ENCODE measurements at regions not wholly inside any gene's neighbourhood (a gene's known extent, or its start where the extent isn't known, plus 50 kb on each side); places are given as distances from the start of the nearest gene placed in this dataset.

DNA sequence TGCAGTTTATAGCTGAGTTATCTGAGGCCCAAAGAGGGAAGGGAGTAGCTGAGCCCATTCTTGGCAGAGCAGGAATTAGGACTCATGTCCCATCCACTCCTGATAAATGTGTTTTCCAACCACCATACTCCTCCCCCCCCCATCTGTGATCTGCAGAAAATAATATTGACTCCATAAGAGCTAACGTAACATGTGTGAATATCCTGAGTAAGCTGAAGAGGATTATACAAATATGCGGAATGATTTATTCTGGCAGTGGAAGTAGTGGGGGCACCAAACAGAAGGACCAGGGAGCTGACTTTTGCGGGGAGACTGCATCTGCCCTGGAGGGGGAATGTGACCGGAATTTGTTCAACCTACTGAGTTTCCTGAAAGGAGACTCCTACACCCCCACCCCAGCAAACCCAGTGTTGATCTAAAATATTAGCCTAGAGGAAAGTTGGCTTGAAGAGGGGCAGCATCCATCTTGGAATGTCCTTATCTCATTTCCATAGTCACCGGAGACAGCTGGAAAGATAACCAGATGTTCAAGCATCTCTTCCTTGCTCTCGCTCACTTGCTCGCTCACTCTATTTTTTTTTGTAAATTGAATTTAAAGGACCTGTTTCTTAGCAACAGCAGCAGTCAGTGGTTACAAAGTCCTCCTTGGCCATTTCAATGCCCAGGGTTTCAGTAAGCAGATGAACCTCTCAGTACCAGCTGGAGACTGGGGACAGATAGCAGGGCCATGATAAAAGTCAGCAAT is 114.7 kb downstream of the RPS24 start:
- TF ChIP-seq, protein P1, sequence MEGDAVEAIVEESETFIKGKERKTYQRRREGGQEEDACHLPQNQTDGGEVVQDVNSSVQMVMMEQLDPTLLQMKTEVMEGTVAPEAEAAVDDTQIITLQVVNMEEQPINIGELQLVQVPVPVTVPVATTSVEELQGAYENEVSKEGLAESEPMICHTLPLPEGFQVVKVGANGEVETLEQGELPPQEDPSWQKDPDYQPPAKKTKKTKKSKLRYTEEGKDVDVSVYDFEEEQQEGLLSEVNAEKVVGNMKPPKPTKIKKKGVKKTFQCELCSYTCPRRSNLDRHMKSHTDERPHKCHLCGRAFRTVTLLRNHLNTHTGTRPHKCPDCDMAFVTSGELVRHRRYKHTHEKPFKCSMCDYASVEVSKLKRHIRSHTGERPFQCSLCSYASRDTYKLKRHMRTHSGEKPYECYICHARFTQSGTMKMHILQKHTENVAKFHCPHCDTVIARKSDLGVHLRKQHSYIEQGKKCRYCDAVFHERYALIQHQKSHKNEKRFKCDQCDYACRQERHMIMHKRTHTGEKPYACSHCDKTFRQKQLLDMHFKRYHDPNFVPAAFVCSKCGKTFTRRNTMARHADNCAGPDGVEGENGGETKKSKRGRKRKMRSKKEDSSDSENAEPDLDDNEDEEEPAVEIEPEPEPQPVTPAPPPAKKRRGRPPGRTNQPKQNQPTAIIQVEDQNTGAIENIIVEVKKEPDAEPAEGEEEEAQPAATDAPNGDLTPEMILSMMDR (IDR thresholded peaks at IDR 0.05): no peak
- no peak for TF ChIP-seq POLR2A (IDR thresholded peaks at IDR 0.05)
